Activated CD4-positive, alpha-beta memory T cell treated with anti-CD3 and anti-CD28 coated beads for 36 hours (primary cell): ENCODE measurements at regions not wholly inside any gene's neighbourhood (a gene's known extent, or its start where the extent isn't known, plus 50 kb on each side); places are given as distances from the start of the nearest gene placed in this dataset.

Experiments
- CTCF ChIA-PET: fragments of 350-600 bp; sonication (Branson Sonifier 250); formaldehyde crosslinking; loops from one replicate; lab custom pipeline; 2021; ENCODE audit warnings: antibody characterized with exemption, inconsistent platforms; lab: Charles Lee
- POLR2A ChIA-PET: fragments of 350-600 bp; sonication (Branson Sonifier 250); formaldehyde crosslinking; loops from one replicate; lab custom pipeline; 2021; ENCODE audit warnings: antibody characterized with exemption; lab: Charles Lee
- DNase-seq: peaks from one replicate; pipeline ENCODE4 v3.0.0-alpha.2; 2020
- H3K27ac Mint-ChIP-seq: one replicate; pipeline ENCODE4 v1.8.0; 2021; ENCODE audit warnings: mixed read lengths
- H3K27me3 Mint-ChIP-seq: one replicate; pipeline ENCODE4 v1.8.0; 2021; ENCODE audit warnings: mixed read lengths
- H3K36me3 Mint-ChIP-seq: one replicate; pipeline ENCODE4 v1.8.0; 2021; ENCODE audit warnings: mixed read lengths
- H3K4me1 Mint-ChIP-seq: one replicate; pipeline ENCODE4 v1.8.0; 2021; ENCODE audit warnings: low read depth, mixed read lengths
- H3K4me3 Mint-ChIP-seq: one replicate; pipeline ENCODE4 v1.8.0; 2021; ENCODE audit warnings: mild to moderate bottlenecking, mixed read lengths
- H3K9me3 Mint-ChIP-seq: one replicate; pipeline ENCODE4 v1.8.0; 2021; ENCODE audit warnings: mixed read lengths
- intact Hi-C: fragments of 100-400 bp; cut with micrococcal nuclease; formaldehyde crosslinking; loops from one replicate; pipeline ENCODE4 v1.15.1; 2023

DNA sequence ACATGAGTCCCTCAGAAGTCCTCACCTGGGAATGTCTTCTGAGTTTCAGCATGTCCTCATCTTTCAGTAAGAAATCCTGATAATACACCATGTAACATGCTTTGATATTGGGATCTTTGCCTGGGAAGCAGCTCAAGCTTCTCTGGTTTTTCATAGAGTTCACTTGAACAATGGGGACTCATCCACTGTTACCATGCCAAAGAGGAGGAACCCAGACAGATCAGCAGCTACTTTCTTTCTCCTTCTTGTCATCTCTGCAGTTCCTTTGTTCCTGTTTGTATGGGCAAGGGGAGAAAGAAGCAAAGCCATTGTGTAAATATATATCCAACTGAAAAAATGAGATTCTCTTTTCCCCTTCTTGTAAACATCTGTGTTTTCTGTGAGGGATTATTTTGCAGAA is 450.6 kb upstream of the HS3ST5 start:
- H3K36me3 Mint-ChIP-seq: no peaks in the 10 kb centered on the region

GRCh38 chr6:114785235-114786127 is 442.7 kb upstream of the HS3ST5 start:
- H3K4me3 Mint-ChIP-seq: no peak overlapping the region
- intact Hi-C loops: no loop called here
- peaks cover 8% of the 10 kb centered on the region for H3K9me3 Mint-ChIP-seq
- ChIA-PET POLR2A (no interaction called here), CTCF (no interaction called here)
- no peak for DNase-seq
- no peaks in the 10 kb centered on the region for H3K27me3 Mint-ChIP-seq
- H3K27ac Mint-ChIP-seq: no peak overlapping the region
- H3K36me3 Mint-ChIP-seq: no peaks in the 10 kb centered on the region
- H3K4me1 Mint-ChIP-seq: no peaks in the 10 kb centered on the region

More for the DNA sequence above, 450.6 kb upstream of the HS3ST5 start:
- no peaks in the 10 kb centered on the region for H3K27me3 Mint-ChIP-seq
- no peak overlapping the region for H3K27ac Mint-ChIP-seq
- peaks cover 8% of the 10 kb centered on the region for H3K9me3 Mint-ChIP-seq
- H3K4me1 Mint-ChIP-seq: no peaks in the 10 kb centered on the region
- no peak for DNase-seq
- intact Hi-C loops: no loop called here
- POLR2A ChIA-PET: no interaction called here
- CTCF ChIA-PET: no interaction called here
- H3K4me3 Mint-ChIP-seq: no peak overlapping the region

- intact Hi-C loops: no loop called here
- no peak overlapping the region for H3K4me3 Mint-ChIP-seq
- peaks cover 8% of the 10 kb centered on the region for H3K9me3 Mint-ChIP-seq
- H3K36me3 Mint-ChIP-seq: no peaks in the 10 kb centered on the region
- POLR2A ChIA-PET: no interaction called here
- no peak for DNase-seq
- H3K27ac Mint-ChIP-seq: no peak overlapping the region
- CTCF ChIA-PET: no interaction called here
- no peaks in the 10 kb centered on the region for H3K27me3 Mint-ChIP-seq
- no peaks in the 10 kb centered on the region for H3K4me1 Mint-ChIP-seq
These were observed 441.0 kb upstream of the HS3ST5 start for GRCh38 chr6:114783783-114784182.

DNA sequence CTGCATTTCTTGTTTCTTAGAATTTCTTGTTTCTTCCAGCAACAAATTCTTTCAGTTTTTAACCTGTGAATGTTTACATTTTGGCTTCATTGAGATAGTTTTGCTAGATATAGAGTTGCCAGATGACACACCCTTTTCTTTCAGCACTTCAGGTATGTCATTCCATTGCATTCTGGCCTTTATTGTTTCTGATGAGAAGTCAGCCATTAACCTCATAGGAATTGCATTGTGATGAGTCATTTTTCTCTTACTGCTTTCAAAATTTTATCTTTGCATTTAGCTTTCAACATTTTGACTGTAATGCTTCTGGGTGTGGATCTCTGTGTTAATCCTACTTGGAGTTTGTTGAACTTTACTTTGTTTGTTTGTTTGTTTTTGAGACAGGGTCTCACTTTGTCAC is 440.3 kb upstream of the HS3ST5 start:
- ChIA-PET POLR2A (no interaction called here), CTCF (no interaction called here)
- DNase-seq: no peak
- Mint-ChIP-seq H3K36me3 (no peaks in the 10 kb centered on the region), H3K4me3 (no peak overlapping the region), H3K27me3 (no peaks in the 10 kb centered on the region), H3K27ac (no peak overlapping the region), H3K4me1 (no peaks in the 10 kb centered on the region), H3K9me3 (peaks cover 8% of the 10 kb centered on the region)
- intact Hi-C loops: no loop called here

DNA sequence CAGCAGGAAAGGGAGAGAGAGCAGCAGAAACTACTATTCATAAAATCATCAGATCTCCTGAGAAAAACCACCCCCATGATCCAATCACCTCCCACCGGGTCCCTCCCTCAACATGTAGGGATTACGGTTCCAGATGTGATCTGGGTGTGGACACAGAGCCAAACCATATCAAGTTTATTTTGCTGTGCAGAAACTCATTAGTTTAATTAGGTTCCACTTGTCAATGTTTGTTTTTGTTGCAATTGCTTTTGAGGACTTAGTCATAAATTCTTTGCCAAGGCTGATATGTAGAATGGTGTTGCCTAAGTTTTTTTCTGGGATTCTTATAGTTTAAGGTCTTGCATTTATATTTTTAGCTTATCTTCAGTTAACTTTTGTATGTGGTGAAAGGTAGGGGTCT is 422.0 kb upstream of the HS3ST5 start:
- Mint-ChIP-seq H3K36me3 (no peaks in the 10 kb centered on the region), H3K4me1 (no peaks in the 10 kb centered on the region), H3K4me3 (no peak overlapping the region), H3K9me3 (peaks cover 16% of the 10 kb centered on the region), H3K27ac (no peak overlapping the region), H3K27me3 (no peaks in the 10 kb centered on the region)
- ChIA-PET POLR2A (no interaction called here), CTCF (no interaction called here)
- intact Hi-C loops: no loop called here
- no peak for DNase-seq

- H3K4me3 Mint-ChIP-seq: no peak overlapping the region
- H3K4me1 Mint-ChIP-seq: no peaks in the 10 kb centered on the region
- no peaks in the 10 kb centered on the region for H3K27me3 Mint-ChIP-seq
- DNase-seq: no peak
- intact Hi-C loops: no loop called here
- no peaks in the 10 kb centered on the region for H3K36me3 Mint-ChIP-seq
- CTCF ChIA-PET: no interaction called here
- POLR2A ChIA-PET: no interaction called here
- H3K9me3 Mint-ChIP-seq: peaks cover 12% of the 10 kb centered on the region
- H3K27ac Mint-ChIP-seq: no peak overlapping the region
These were observed 419.3 kb upstream of the HS3ST5 start for GRCh38 chr6:114762145-114762544.

DNA sequence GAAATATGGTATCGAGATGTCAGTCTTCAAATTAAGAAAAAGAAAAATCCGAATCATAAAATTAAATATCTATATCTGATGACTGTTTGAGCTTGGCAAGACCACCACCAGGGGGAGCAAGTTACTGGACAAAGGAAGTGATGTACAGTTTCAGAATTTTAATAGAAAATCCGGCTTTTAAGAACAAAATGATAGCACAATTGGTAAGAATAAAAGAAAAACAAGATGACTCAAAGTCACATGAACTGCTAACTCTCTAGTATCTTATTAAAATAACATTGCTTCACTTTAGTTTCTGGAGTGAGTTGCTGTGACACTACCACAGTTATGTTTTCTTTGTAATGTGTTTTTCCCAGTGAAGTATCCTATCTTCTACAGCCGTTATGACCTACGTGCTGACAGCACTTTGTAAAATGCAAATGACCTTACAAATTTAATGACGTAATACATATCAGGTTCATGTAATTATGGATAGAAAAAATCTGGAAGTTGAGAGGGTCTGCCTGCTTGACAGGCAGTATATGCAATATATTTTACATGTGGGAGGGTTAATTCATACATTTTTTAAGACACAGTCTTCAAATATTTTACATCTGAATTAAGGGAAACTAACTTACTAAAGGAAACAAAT is 405.3 kb upstream of the HS3ST5 start:
- H3K36me3 Mint-ChIP-seq: no peaks in the 10 kb centered on the region
- H3K27ac Mint-ChIP-seq: no peak overlapping the region
- POLR2A ChIA-PET: no interaction called here
- no peaks in the 10 kb centered on the region for H3K27me3 Mint-ChIP-seq
- H3K9me3 Mint-ChIP-seq: peaks cover 7% of the 10 kb centered on the region
- intact Hi-C loops: no loop called here
- CTCF ChIA-PET: interaction anchor here (0.9 kb wide), 1 partner anchor 127 kb away, joined by 3 read pairs; no protein-coding TSS in a partner anchor
- DNase-seq: peak; percentile 15
- H3K4me1 Mint-ChIP-seq: no peaks in the 10 kb centered on the region
- no peak overlapping the region for H3K4me3 Mint-ChIP-seq

DNA sequence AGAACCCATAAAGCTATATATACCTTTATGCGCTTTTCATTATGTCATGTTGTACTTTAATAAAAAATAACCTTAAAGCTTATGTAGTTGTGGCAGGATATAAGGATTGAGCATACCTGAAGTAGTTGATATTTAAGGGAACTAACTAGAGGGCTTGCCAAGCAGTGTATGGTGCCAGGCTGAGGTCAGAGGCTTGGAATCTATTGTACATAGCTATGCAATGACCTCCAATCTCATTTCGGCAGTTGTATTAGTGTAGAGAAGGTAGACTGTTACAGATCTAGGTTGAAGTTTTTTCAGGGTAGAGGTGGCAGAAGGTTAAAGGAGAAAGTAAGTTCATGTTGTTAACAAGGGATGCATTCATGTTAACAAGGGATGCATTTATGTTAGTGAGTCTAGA is 397.7 kb upstream of the HS3ST5 start:
- Mint-ChIP-seq H3K4me3 (no peak overlapping the region), H3K36me3 (no peaks in the 10 kb centered on the region)
- no peak for DNase-seq

DNA sequence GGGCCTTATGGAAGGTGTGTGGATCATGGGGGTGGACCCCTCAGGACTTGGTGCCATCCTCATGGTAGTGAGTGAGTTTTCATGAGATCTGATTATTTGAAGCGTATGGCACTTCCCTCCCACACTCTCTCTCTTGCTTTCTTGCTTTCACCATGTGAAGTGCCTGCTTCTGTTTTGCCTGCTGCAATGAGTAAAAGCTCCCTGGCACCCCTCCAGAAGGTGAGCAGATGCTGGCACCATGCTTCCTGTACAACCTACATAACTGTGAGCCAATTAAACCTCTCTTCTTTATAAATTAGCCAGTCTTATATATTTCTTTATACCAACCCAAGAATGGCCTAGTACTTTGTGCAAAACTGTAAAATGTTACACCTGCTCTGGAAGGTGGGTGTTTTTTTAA is 396.8 kb upstream of the HS3ST5 start:
- Mint-ChIP-seq H3K4me1 (no peaks in the 10 kb centered on the region), H3K9me3 (peaks cover 10% of the 10 kb centered on the region), H3K36me3 (no peaks in the 10 kb centered on the region), H3K27ac (no peak overlapping the region), H3K4me3 (no peak overlapping the region), H3K27me3 (no peaks in the 10 kb centered on the region)
- DNase-seq: no peak
- CTCF ChIA-PET: no interaction called here
- intact Hi-C loops: no loop called here
- POLR2A ChIA-PET: no interaction called here

More for the DNA sequence above, 397.7 kb upstream of the HS3ST5 start:
- POLR2A ChIA-PET: no interaction called here
- no peaks in the 10 kb centered on the region for H3K4me1 Mint-ChIP-seq
- peaks cover 10% of the 10 kb centered on the region for H3K9me3 Mint-ChIP-seq
- intact Hi-C loops: no loop called here
- CTCF ChIA-PET: no interaction called here
- H3K27ac Mint-ChIP-seq: no peak overlapping the region
- no peaks in the 10 kb centered on the region for H3K27me3 Mint-ChIP-seq

- CTCF ChIA-PET: no interaction called here
- Mint-ChIP-seq H3K4me1 (no peaks in the 10 kb centered on the region), H3K27ac (no peak overlapping the region), H3K4me3 (no peak overlapping the region), H3K36me3 (no peaks in the 10 kb centered on the region), H3K9me3 (peaks cover 3% of the 10 kb centered on the region), H3K27me3 (no peaks in the 10 kb centered on the region)
- intact Hi-C loops: no loop called here
- POLR2A ChIA-PET: no interaction called here
- no peak for DNase-seq
These were observed 392.4 kb upstream of the HS3ST5 start for GRCh38 chr6:114735025-114735735.

DNA sequence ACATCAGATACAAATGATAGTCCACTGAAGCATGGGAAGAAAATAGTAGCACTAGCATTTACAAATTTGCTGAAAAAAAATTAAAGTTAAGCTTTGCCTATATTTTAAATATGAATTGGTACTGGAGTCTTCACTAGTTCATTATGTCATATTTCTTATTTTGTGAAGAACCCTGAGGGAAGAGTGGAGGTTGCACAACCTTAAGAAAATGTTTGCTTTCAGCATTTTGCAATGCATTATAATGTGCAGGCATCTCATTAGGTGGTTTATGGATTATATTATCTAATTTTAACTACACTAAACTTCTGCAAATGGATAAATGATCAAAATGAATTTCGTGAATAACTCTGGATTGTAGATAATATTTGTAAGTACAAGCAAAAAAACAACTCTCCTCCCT is 390.8 kb upstream of the HS3ST5 start:
- H3K4me1 Mint-ChIP-seq: no peaks in the 10 kb centered on the region
- H3K27ac Mint-ChIP-seq: no peak overlapping the region
- intact Hi-C loops: no loop called here
- no peak for DNase-seq
- ChIA-PET CTCF (no interaction called here), POLR2A (no interaction called here)
- peaks cover 8% of the 10 kb centered on the region for H3K9me3 Mint-ChIP-seq
- H3K4me3 Mint-ChIP-seq: no peak overlapping the region
- no peaks in the 10 kb centered on the region for H3K36me3 Mint-ChIP-seq
- no peaks in the 10 kb centered on the region for H3K27me3 Mint-ChIP-seq

DNA sequence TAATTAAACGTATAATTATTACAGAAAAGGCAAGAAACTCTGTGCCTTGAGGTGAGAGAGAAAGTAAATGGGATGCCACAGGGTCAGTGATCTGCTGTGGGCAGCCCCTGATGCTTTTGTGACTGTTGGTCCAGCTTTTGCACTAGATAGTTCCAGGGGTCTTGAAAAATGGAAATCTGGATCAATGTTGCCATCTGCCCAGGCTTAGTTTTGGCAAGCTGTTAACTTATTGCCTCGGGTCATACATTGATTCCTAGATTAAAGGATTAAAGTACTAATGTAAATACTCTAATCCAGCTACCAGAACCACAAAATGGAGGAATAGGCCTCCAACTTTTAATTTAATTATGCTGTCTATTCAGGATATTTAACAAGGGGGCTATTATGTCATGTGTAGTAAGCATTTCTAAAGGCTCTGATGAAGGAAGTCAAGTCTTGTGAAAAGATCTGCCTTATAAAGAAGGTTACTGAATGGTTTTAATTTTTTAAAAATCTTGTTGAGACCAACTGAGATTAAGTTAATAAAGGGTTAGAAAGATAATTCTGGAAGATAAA is 376.0 kb upstream of the HS3ST5 start:
- intact Hi-C loops: no loop called here
- ChIA-PET CTCF (no interaction called here), POLR2A (no interaction called here)
- Mint-ChIP-seq H3K4me1 (no peaks in the 10 kb centered on the region), H3K4me3 (no peak overlapping the region), H3K27me3 (no peaks in the 10 kb centered on the region), H3K9me3 (no peaks in the 10 kb centered on the region), H3K36me3 (no peaks in the 10 kb centered on the region), H3K27ac (no peak overlapping the region)
- DNase-seq: no peak
